NOMO-1 (cell line): ENCODE measurements at regions not wholly inside any gene's neighbourhood (a gene's known extent, or its start where the extent isn't known, plus 50 kb on each side); places are given as distances from the start of the nearest gene placed in this dataset.

ENCODE experiments used
- DNase-seq, 2 experiments: peaks; one replicate each; lab custom pipeline; 2025; ENCODE audit not compliant: unreplicated experiment in 2 of 2; lab: John Stamatoyannopoulos, UW

DNA sequence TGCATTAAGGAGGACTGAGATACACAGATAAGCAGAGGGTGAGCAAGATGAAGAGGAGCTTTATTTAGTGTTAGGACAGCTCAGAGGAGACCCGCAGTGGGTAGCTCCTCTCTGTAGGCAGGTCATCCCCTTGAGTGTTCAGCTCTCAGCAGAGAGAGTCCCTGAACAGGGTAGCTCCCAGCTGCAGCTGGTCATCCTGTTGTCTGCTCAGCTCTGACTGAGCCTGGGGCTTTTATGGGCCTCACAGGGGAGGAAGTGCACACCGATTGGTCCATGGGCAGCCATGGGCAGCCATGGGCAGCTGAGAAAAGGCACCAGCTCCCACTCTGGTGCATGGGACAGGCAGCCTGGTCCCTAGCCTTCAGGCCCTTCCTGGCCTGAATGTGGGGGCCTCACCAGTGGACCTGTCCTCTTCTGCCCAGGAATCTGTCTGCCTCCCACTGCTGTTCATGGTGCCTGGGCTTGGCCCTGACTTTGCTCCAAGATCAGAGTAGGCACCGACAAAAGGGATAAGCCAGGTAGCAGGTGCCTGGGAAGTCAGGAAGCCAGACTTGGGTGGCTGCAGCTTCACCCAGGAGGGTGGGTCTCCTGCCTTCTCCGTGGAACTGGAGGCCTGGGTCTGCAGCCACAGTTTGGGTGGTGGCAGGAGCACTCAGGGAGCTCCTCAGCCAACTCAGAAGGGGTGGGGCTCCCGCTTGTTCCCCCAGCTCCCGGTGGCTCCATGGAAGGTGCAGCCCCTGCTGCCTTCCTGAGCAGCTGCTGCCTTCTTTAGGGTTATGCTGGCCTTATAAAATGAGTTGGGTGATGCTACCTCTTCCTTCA, 54.7 kb downstream of the MYEOV start:
- no peak for DNase-seq

DNA sequence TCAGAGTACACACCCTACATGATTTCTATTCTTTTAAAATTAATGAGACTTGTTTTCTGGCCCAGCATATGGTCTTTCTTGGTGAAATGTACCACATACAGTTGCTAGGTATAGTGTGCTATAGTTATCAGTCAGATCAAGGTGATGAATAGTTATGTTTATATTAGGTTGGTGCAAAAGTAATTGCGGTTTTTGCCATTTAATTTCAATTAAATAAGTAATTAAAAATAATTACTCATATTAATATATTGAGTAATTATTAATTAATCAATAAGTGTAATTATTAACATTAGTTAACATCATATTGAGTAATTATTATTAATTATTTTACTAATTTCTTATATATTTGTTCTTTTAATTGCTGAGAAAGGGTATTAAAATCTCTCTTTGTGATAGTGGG, 56.1 kb downstream of the MYEOV start:
- no peak for DNase-seq

DNA sequence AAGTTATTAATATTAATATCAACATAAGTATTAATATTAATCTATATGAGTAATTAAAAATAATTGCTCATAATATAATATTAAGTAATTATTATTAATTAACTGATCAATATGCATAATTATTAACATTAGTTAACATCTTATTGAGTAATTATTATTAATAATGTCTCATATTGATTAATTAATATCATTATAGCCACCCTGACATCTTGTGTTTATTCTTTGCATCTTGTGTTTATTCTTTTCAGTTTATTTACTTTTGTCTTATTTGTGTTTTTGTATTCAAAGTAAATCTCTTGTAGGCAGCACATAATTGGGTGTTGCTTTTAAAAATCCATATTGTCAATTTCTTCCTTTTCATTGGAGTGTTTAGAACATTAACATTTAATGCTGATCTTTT, 56.6 kb downstream of the MYEOV start:
- DNase-seq = no peak

GRCh38 chr11:69351460-69351859, 57.5 kb downstream of the MYEOV start:
- no peak for DNase-seq

DNA sequence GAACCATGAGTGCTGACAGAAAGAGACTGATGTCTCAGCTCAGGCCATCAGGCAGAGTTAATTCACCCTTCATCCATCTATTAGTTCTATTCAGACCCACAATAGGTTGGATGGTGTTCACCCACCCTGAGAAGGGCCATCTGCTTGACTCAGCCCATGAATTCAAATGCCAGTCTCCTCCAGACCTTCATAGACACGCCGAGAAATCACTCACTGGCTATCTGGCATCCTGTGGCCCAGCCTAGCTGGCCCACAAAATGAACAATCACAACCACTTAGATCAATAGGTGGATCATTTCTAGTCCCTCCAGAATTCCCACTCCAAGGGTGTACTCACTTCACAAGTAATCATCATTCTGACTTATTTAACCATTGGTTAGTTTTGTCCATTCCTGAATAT, 58.2 kb downstream of the MYEOV start:
- DNase-seq = no peak

DNA sequence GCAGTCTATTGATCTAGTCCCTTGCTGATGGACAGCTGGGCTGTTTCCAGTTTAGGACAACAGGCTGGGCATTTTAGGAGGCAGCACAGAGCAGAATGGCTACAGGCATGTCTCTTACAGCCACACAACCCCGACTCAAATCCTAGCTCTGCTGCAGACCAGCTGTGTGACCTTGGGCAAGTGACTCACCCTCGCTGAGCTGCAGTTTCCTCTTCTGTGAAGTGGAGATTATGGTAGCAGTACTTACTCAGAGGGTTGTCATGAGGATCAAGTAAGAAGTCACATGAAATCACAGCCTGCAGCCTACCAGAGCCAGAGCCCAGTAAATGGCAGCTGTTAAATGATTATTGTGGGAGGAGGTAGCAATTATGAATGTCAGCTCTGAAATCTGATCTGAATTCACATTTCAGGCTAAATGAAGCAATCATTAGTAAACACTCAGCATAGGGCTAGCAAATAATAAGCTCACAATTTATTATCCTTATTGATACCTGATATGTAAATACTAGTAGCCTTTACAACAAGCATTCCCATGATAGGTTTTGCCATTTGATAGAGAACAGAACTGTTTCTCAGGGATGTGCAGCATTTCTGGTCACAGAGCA, 58.9 kb downstream of the MYEOV start:
- DNase-seq = no peak

GRCh38 chr11:69353696-69354544, 60.0 kb downstream of the MYEOV start:
- DNase-seq = no peak

DNA sequence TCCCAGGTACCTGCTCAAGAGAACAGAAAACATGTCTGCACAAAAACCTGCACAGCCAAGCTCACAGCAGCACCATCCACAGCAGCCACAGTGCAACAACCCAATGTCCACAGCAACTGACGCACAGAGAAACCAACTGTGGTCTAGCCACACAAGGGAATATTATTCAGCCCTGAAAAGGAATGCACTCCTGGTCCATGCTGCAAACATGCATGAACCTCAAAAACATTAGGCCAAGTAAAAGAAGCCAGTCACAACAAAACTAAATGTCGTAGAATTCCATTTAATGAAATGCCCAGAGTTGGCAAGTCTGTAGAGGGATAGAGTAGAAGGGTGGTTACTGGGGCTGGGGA, 60.6 kb downstream of the MYEOV start:
- no peak for DNase-seq

DNA sequence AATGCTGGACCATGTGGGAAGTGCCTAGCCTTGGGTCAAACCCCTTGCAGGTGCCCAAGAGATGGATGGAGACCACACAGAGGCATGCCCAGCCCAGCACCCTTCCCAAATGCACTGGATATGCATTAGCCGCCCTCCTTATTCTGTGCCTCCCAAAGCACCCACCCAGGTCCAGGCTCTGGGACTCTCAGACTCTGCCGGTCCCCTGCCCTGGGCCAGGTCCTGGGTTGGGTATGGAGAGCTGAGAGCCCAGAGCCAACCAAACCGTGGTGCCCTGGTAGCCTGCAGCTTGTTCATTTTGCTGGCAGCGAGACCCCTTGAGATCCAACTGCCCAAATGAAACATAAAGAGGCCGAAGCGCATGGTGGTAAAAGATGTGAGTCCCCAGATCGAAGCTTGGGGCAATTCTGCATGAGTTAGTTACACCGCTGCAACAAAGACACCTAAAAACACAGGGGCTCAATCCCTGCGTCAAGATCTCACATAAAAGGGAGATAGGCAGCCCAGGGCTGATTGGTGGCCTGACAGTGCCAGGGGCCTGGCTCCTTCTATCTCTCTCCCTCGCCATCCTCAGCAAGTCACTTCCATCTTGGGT, 61.5 kb downstream of the MYEOV start:
- no peak for DNase-seq

DNA sequence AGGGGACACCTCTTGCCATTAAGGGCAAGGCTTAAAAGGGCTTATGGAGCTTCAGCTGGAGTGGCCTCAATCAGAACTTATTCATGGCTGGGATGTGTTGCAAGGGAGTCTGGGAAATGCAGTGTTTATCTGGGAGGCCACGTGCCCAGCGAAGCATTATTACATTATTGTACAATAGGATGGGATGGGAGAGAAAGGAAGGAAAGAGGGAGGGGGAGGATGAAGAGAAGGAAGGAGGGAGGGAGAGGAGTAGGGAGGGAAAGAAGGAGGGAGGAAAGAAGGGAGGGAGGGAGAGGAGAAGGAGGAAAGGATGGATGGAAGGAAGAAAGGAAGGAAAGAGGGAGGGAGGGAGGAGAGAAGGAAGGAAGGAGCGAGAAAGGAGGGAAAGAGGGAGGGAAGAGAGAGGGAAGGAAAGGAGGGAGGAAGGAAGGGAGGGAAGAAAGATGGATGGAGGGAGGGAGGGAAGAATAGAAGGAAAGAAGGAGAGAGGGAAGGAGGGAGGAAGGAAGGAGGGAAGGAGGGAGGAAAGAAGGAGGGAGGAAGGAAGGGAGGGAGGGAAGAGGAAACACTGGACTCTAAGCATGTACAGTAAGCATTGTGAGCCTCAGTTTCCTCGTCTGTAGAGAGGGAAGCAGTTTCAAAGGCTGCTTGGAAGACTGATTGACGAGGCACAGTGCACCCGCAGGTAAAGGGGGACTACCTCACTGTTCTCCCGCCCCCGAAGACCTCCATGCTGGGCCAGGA, 62.2 kb downstream of the MYEOV start:
- no peak for DNase-seq

- DNase-seq = no peak
These were observed 62.9 kb downstream of the MYEOV start for GRCh38 chr11:69356703-69357457.

GRCh38 chr11:69357458-69358397, 63.8 kb downstream of the MYEOV start:
- no peak for DNase-seq

DNA sequence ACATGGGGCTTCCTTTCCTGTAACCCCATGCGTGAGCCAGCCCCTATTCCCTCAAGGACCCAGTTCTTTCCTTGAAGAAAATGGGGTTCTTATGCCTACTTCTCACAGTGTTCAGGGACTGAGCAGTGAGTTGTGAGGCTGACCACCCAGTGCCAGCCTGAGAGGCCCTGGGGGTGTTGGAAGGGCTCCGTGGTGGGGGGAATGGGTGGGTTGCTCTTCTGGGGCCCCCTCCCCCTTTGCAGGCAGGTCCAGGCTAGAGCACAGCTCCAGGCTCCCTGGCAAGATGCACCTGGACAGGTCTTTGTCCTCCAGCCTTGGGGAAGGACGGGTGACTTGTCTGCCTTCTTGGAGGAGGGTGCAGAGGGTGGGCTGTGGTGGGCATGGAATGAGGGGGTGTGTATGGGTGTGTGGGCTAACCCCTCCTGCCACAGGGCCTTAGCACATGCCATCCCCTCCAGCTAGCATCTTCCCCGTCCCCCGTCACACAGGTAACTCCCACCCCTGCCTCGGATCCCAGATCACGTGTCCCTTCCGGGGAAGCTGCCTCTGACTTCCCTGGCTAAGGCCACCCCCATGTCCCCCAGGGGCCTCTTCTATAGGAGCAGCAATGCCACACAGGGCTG, 64.6 kb downstream of the MYEOV start:
- DNase-seq = no peak

GRCh38 chr11:69359735-69360480, 66.0 kb downstream of the MYEOV start:
- no peak for DNase-seq

DNA sequence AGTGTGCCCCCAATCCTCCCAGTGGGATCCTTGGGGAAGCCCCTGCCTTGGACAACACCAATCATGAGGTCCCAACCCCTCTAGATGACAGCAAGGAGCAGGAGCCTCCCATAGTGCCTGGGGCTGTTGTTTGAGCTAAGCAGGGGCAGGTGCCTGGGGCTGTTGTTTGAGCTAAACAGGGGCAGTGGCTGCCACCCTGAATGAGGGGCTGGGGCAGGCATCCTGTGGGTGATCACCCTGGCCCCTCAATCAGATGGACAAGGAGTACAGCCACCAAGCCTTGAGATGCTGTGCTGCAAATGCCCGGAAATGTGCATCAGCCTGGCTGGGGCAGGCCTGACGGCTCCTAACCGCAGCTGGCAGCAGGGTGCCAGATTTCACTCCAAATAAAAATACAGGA, 66.7 kb downstream of the MYEOV start:
- no peak for DNase-seq

DNA sequence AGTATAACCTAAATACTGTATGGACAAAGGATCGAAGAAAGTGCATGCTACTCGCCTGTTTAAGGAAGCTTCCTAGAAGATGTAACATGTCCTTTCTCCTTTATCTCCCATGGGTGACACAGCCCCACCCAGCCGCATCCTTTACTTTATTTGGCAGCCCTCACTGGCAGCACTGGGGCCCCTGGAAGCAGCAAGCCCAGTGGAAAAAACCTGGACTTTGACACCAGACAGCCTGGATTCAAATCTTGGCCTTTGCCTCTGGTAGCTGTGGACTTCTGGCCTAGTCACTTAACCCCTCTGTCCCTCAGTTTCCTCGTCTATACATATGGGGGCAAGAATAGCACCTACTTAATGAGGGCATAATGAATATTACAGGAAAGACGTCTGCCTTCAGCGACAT, 67.1 kb downstream of the MYEOV start:
- DNase-seq = no peak

DNA sequence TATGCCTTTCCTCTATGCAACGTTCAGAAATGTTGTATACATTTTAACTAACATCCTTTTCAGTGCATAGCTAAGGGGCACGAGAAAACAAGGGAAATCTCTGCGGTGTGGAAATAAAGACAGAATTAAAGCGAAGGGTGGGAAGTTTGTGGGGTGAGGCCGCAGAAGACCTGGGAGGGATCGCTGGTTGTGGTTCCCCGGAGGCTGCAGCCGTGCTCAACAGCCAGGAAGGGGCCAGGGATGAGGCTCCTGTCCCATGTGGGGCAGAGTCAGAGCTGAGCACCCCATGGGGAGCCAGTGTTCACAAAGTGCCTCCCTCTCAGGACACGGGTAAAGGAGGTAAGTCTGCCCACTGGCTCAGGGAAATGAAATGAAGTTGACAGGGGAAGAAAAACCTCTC, 67.5 kb downstream of the MYEOV start:
- DNase-seq = no peak

DNA sequence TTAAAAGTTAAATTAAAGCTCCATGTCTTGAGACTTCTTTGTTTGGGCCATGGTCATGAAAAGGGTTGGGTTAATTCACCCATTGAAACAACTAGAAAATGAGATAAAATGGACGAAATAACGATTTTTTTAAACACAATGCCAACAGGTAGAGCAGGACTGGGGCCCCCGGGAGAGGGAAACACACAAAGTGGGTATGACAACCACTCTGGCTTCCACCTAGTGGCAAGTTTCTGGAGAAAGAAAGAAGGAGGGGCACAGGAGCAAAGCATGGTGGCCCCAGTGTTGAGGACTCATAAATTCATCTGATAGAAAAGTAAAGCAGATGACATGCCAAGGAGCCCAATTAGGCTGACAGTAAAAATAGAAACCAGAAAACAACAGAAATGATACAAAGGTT, 68.4 kb downstream of the MYEOV start:
- DNase-seq = no peak
